NCI-H82 treated with DMSO at 0.1 percent for 48 hours (cell line): ENCODE measurements at regions not wholly inside any gene's neighbourhood (a gene's known extent, or its start where the extent isn't known, plus 50 kb on each side); places are given as distances from the start of the nearest gene placed in this dataset.

ENCODE experiments used
- DNase-seq: peaks from one replicate; lab custom pipeline; 2025; ENCODE audit not compliant: unreplicated experiment; lab: John Stamatoyannopoulos, UW

GRCh38 chr2:19041434-19042041, 316.9 kb downstream of the OSR1 start:
- no peak for DNase-seq

DNA sequence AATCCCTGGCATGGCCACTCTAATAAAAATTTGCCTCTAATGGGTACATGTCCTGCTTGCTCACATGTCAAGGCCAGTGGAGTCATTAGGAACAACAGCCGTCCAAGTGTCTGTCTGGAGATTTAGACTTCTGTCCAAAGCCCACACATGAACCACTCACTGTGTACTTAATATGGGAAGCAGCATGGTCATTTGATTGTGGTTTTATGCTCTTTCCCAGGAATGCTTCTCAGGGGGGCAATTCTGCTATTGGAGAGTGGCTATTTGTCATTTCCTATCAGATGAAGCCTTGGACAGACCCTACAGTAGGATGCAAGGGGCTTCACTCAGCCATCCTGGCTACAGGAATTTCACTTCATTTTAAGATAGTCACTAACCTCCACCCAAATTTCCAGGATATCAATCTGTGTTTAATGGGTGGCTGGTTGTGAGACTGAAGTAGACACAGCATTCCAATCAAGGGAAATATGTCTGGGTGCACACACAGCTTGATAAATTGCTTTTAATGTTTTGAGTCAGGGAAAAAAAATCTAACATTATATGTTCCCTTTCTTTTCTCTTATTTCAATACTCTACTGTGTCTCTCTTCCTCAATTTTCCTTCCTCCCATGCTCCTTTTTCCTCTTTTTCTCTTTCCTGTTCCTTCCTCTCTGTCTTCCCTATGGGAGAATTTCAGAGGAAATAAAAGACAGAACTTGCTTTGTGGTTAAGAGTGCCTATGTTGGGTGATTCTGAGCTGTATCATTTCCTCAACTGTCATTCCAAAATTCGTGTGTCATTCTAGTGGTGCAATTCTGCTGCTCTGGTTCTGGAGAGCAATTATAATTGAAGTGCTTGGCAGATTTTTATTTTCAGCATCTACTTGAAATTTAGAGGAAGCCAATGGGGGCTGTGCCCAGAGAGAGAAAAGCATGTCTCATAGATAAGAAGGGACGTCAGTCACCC, 320.1 kb downstream of the OSR1 start:
- no peak for DNase-seq

DNA sequence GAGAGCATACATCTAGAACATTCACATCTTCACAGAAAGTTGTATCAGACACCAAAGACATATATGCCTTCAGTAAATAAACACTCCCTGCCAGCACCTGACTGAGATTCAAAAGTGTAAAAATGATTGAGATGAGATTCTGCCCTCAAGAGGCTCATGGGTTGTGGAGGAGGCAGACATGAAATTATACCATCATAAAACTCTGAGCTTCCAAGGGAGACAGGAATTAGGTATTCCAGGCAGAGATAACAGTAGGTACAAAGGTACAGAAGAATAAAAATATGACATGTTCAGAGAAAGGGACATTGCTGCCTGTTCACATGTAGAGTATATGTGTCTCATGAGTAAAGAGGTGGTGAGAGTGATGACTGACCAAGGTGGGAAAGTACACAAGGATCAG, 322.3 kb downstream of the OSR1 start:
- DNase-seq: no peak

GRCh38 chr2:19035238-19035637, 323.2 kb downstream of the OSR1 start:
- DNase-seq: no peak

GRCh38 chr2:19033240-19033639, 325.2 kb downstream of the OSR1 start:
- DNase-seq: no peak

- no peak for DNase-seq
Observed at GRCh38 chr2:19031642-19032041, 326.8 kb downstream of the OSR1 start.

DNA sequence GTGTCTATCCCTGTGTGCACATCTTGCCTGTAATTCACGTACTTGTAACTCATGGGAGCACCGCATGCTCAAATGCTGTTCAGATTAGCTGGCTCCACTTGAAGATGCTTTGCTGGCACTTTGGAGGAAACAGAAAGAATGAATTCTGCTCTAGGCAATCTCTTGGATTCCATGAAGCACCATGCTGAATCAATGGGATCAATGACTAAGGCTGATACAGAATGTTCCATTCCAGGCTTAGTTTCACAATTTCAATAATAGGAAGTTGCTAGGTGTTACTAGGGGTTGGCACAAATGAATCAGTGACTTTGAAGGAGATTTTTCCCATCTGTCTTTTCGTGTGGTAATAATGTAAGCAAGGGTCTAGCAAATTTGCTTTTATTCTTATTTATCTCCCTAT, 328.8 kb downstream of the OSR1 start:
- no peak for DNase-seq

GRCh38 chr2:19028587-19029375, 329.6 kb downstream of the OSR1 start:
- no peak for DNase-seq

DNA sequence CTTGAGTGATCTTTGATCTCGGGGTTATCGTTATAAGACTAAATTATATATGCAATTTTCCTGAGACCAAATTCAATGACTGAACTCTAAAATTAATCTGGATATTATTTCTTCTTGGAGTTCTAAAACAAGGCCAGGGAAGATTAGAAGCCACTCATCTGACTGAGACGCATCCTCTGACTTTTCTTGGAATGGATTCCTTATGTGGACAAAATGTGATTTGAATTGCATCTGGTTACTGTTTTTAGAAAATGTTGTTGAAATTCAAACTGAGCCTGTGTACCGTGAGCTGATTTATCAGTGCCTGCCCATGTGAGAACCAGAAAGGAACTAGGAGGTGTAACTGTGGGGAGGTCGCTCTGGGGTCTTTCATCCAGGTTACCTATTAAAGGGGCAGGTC, 330.8 kb downstream of the OSR1 start:
- no peak for DNase-seq

GRCh38 chr2:19026261-19026660, 332.2 kb downstream of the OSR1 start:
- DNase-seq: no peak

DNA sequence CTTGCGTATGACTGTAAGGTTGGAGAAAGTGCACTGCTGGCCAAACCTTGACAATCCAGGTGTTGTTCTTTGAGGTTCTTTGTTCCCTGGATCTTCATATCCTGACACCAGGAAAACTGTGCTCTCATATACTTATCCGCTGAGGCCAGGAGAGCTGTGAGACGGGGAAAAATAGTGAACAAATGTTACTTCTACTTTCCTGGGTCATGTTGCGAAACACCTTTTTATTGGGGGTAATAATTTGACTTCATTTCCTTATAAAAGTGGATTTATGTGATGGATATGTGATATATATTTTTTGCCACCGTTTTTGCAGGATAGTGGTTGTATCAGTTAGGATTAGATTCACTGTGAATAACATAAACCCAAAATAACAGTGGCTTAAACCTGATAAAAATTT, 336.1 kb downstream of the OSR1 start:
- no peak for DNase-seq

DNA sequence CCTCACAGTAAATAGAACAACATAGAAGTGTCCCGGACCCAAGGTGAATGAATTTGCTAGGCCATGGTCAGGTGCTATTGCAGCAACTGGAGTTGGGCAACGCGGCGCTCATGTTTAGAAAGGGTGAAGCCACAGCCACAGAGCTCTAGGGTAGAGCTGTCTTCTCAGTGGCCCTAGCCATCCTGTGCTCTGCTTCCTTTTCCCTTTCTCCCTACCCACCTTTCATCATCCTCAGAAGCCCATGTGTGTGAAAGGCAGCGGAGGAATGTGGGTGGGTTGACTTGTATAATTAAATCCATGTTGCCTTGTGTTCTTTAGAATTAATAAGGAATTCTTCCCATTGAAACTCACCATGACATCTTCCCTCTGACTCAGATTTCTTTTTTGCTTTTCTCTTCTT, 336.7 kb downstream of the OSR1 start:
- DNase-seq: no peak

DNA sequence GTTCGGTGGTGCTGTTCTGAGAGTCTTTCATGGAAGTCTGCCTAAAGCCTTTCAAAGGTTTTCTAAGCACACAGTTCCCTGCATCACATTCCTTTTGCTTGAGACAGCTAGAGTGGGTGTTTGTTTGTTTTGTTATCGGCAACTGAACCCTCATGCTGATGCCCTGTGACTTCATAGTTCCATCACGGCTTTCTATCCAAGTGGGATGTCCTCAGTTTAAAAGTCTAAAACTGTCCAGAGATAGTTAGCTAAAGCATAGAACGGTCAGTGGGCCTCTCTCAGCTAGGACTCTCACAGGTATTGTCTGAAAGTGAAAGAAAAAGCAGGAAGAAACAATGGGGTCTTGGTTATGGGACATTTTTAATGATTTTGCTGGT, 337.3 kb downstream of the OSR1 start:
- no peak for DNase-seq

DNA sequence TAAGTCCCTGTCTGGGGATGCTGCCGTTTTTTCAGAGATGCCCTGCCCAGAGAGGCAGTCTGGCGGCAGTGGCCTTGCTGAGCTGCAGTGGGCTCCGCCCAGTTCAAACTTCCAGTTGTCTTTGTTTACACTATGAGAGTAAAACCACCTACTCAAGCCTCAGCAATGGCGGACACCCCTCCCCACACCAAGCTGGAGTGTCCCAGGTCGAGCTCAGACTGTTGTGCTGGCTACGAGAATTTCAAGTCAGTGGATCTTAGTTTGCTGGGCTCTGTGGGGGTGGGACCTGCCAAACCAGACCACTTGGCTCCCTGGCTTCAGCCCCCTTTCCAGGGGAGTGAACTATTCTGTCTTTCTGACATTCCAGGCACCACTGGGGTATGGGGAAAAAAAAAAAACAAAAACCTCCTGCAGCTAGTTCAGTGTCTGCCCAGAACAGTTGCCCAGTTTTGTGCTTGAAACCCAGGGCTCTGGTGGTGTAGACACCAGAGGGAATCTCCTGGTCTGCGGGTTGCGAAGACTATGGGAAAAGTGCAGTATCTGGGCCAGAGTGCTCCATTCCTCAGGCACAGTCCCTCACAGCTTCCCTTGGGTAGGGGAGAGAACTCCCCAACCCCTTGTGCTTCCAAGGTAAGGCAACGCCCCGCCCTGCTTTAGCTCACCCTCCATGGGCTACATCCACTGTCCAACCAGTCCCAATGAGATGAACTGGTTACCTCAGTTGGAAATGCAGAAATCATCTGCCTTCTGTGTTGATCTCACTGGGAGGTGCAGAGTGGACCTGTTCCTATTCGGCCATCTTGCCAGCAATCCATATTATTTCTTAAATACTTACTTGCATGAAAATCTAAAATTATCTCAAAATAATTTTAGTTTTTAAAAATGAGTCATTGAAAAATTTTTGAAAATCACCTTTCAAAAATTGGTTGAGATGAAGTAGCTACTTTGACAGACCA, 338.0 kb downstream of the OSR1 start:
- DNase-seq: no peak

- DNase-seq: no peak
Observed at GRCh38 chr2:19009510-19009909, 348.9 kb downstream of the OSR1 start.

DNA sequence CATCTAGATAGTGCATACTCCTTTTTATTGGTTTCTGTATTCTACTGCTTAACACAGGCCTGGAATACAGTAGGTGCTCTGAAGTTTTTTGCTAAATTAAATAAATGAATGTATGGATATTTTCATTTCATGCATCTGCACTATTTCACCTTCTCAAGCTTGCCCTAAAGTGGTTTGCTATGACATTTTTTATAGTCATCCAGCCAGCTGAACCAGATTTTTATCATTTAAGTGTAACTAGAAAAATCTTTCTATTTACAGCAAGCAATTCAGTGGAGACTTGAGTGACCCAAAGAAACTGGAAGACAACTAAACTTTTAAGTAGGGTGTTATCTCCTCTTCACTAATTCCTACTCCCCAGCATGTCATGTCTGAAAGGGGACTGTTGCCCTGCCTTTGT, 354.9 kb downstream of the OSR1 start:
- DNase-seq: no peak

DNA sequence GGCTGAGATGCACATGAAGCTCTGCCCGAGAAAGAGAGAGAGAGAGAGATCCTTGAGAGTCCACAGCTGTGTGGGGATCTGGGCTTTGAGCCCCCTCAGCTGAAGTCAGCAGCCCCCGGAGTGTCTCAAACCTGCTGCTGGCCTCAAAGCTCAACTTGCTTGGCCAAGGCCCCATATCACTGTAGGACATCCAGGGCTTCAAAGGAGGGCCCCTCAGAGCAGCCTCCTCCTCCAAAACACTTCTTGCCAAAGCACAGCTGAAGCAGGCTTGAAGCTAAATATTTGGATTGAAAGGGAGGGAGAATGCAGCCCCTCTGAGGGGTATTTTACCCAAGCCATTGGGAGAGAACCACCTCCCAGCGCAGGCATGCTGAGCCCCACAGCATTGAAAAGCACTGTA, 357.6 kb downstream of the OSR1 start:
- DNase-seq: no peak

DNA sequence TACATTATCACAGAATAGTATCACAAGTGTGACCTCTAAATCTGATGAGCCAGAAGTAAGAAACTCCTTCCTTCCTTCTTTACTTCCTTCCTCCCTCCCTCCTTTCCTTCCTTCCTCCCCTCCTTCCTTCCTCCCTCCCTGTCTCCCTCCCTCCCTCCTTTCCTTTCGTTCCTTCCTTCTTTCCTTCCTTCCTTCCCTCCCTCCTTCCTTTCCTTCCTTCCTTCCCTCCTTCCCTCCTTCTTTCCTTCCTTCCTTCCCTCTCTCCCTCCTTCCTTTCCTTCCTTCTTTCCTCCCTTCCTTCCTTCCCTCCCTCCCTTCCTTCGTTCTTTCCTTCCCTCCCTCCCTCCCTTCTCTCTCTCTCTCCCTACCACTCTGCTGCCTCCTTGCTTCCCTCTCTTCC, 359.2 kb downstream of the OSR1 start:
- DNase-seq: no peak

DNA sequence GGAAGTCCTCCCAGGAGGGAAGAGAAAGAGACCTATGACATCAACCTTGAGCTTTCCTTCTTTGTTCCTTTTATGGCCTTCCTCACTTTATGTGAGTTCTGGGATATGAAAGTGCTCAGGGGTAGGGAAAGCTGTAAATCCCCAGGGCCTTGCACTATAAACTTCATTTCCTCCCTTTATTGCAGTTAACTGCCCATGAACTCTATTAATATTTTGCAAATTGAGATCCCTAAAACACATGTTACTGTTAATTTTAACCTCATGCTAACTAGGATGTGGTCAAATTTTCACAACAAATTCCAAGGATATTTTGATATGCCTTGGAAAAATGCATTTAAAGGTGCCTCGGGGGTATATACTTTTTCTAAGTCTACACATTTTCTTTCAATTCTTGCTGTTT, 359.9 kb downstream of the OSR1 start:
- no peak for DNase-seq

DNA sequence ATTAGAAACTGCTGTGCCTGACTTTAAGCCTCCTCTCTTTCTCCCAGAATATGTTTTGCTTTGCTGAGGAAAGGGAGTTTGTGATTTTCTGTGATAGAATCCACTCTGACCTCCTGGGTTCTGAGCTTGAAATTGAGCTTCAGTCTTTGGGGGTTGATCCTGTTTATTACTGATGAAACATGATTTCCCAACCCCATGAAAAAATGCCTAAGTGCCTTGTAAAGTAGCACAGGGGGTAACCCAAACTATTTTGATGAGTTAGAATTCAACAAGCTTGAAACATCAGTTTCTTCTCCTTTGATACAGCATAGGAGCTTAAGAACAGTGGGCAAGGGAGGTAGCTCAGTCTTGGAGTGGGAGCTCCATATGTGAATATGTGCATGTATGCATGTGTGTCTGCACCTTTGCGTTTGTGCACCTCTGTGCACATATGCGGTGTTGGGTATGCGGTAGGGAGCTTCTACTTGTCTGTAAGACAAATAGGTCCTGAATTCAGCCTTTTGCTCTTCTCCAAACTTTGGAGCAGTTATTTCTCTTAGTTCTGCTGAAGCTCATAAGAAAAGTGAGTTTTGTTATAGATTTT, 364.6 kb downstream of the OSR1 start:
- no peak for DNase-seq
